ENCODE measurements at regions not wholly inside any gene's neighbourhood (a gene's known extent, or its start where the extent isn't known, plus 50 kb on each side); places are given as distances from the start of the nearest gene placed in this dataset.

- TF ChIP-seq CTCF (tag by site-specific recombination; IDR thresholded peaks at IDR 0.05): no peak
- TF ChIP-seq MYNN (tag by site-specific recombination; IDR thresholded peaks at IDR 0.05; ENCODE audit: borderline replicate concordance): no peak
- TF ChIP-seq ZNF23 (tag by site-specific recombination; IDR thresholded peaks at IDR 0.05; ENCODE audit: borderline replicate concordance): no peak
- TF ChIP-seq, protein P1, sequence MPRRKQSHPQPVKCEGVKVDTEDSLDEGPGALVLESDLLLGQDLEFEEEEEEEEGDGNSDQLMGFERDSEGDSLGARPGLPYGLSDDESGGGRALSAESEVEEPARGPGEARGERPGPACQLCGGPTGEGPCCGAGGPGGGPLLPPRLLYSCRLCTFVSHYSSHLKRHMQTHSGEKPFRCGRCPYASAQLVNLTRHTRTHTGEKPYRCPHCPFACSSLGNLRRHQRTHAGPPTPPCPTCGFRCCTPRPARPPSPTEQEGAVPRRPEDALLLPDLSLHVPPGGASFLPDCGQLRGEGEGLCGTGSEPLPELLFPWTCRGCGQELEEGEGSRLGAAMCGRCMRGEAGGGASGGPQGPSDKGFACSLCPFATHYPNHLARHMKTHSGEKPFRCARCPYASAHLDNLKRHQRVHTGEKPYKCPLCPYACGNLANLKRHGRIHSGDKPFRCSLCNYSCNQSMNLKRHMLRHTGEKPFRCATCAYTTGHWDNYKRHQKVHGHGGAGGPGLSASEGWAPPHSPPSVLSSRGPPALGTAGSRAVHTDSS (tag by site-specific recombination; IDR thresholded peaks at IDR 0.05): no peak
- TF ChIP-seq ATF2 (tag by site-specific recombination; IDR thresholded peaks at IDR 0.05; ENCODE audit: low read depth): no peak
- no peak for TF ChIP-seq BCL11A (tag by site-specific recombination; IDR thresholded peaks at IDR 0.05; ENCODE audit: low read depth)
- TF ChIP-seq ZNF473 (tag by site-specific recombination; IDR thresholded peaks at IDR 0.05): no peak
Measured at GRCh38 chr5:74040065-74040551, 414.1 kb downstream of the ARHGEF28 start.

Measured in HEK293 (cell line).